BE2C (cell line): ENCODE measurements at regions not wholly inside any gene's neighbourhood (a gene's known extent, or its start where the extent isn't known, plus 50 kb on each side); places are given as distances from the start of the nearest gene placed in this dataset.
"Not testable (repeated sequence)": the region's sequence is repeated elsewhere in the genome, so short reads cannot be mapped to it uniquely, and the experiment has no call there.

Experiments used
- DNase-seq: peaks from one replicate; pipeline ENCODE4 v3.0.0-alpha.2; 2020
- H3K27me3 ChIP-seq: fragments of 250-450 bp; sonication (Bioruptor Pico); 2 replicates; pipeline ENCODE4 v1.5.1; 2020; ENCODE audit warnings: mild to moderate bottlenecking
- H3K36me3 ChIP-seq: fragments of 250-450 bp; sonication (Bioruptor Pico); 2 replicates; pipeline ENCODE4 v1.5.1; 2020; ENCODE audit warnings: mild to moderate bottlenecking
- H3K4me1 ChIP-seq: fragments of 250-450 bp; sonication (Bioruptor Pico); 2 replicates; pipeline ENCODE4 v1.5.1; 2020
- H3K4me3 ChIP-seq: 2 replicates; pipeline ENCODE4 v1.5.1; 2011; ENCODE audit warnings: low read depth, low read length
- H3K9me3 ChIP-seq: fragments of 250-450 bp; sonication (Bioruptor Pico); 2 replicates; pipeline ENCODE4 v1.5.1; 2020
- CTCF ChIP-seq: IDR thresholded peaks from 2 replicates; pipeline ENCODE4 v1.5.1; 2012; ENCODE audit warnings: mild to moderate bottlenecking, low read depth, low read length

- TF ChIP-seq CTCF: no peak
- Histone ChIP-seq H3K27me3 (no peaks in the 10 kb centered on the region), H3K4me3 (no peak overlapping the region), H3K9me3 (no peaks in the 10 kb centered on the region), H3K36me3 (no peaks in the 10 kb centered on the region), H3K4me1 (no peaks in the 10 kb centered on the region)
- no peak for DNase-seq
Observed at GRCh38 chr2:175241691-175242090, 60.2 kb upstream of the ATP5MC3 start.

GRCh38 chr2:175240033-175240432, 58.5 kb upstream of the ATP5MC3 start:
- H3K9me3 ChIP-seq, H3K4me1 ChIP-seq, H3K36me3 ChIP-seq, H3K27me3 ChIP-seq, H3K4me3 ChIP-seq, DNase-seq: not testable (repeated sequence)

GRCh38 chr2:175236930-175237329, 55.4 kb upstream of the ATP5MC3 start:
- H3K4me3 ChIP-seq: no peak overlapping the region
- H3K36me3 ChIP-seq: no peaks in the 10 kb centered on the region
- no peaks in the 10 kb centered on the region for H3K9me3 ChIP-seq
- no peaks in the 10 kb centered on the region for H3K27me3 ChIP-seq
- no peak for DNase-seq
- no peak for TF ChIP-seq CTCF
- H3K4me1 ChIP-seq: no peaks in the 10 kb centered on the region

- H3K27me3 ChIP-seq: no peaks in the 10 kb centered on the region
- no peaks in the 10 kb centered on the region for H3K9me3 ChIP-seq
- H3K36me3 ChIP-seq: no peaks in the 10 kb centered on the region
- no peak for DNase-seq
- no peak overlapping the region for H3K4me3 ChIP-seq
- TF ChIP-seq CTCF: no peak
- H3K4me1 ChIP-seq: no peaks in the 10 kb centered on the region
Observed at GRCh38 chr2:175234650-175235049, 53.1 kb upstream of the ATP5MC3 start.

- no peak overlapping the region for H3K4me3 ChIP-seq
- DNase-seq: no peak
- H3K4me1 ChIP-seq: no peaks in the 10 kb centered on the region
Observed at GRCh38 chr2:175234153-175234552, 52.6 kb upstream of the ATP5MC3 start.

GRCh38 chr2:175233135-175233719, 51.7 kb upstream of the ATP5MC3 start:
- Histone ChIP-seq H3K9me3 (no peaks in the 10 kb centered on the region), H3K27me3 (no peaks in the 10 kb centered on the region), H3K4me1 (no peaks in the 10 kb centered on the region), H3K4me3 (no peak overlapping the region), H3K36me3 (no peaks in the 10 kb centered on the region)
- DNase-seq: no peak
- no peak for TF ChIP-seq CTCF

More at GRCh38 chr2:175234153-175234552, 52.6 kb upstream of the ATP5MC3 start:
- no peaks in the 10 kb centered on the region for H3K9me3 ChIP-seq
- TF ChIP-seq CTCF: no peak
- H3K36me3 ChIP-seq: no peaks in the 10 kb centered on the region
- no peaks in the 10 kb centered on the region for H3K27me3 ChIP-seq
